ENCODE measurements at regions not wholly inside any gene's neighbourhood (a gene's known extent, or its start where the extent isn't known, plus 50 kb on each side); places are given as distances from the start of the nearest gene placed in this dataset.
"Not testable (repeated sequence)": the region's sequence is repeated elsewhere in the genome, so short reads cannot be mapped to it uniquely, and the experiment has no call there.

DNA sequence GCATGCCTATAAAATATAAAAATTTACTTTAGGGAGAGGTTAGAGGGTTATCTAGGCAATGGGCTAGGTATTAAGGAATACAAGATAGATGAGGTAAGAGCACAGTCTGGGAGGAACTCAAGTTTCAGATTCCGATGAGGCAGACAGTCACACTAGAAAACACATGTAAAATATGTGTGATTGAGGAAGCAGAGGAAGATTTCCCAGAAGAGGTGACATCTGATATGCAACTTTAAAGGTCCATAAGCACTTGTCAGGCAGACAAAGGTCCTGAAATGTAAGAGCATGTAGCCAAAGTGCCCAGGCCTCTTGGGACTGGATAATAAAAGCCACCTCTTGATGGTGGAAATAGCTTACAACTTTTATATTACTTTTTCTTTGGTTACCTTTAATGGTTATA is 81.1 kb upstream of the AADAT start:
- TF ChIP-seq, protein P1, sequence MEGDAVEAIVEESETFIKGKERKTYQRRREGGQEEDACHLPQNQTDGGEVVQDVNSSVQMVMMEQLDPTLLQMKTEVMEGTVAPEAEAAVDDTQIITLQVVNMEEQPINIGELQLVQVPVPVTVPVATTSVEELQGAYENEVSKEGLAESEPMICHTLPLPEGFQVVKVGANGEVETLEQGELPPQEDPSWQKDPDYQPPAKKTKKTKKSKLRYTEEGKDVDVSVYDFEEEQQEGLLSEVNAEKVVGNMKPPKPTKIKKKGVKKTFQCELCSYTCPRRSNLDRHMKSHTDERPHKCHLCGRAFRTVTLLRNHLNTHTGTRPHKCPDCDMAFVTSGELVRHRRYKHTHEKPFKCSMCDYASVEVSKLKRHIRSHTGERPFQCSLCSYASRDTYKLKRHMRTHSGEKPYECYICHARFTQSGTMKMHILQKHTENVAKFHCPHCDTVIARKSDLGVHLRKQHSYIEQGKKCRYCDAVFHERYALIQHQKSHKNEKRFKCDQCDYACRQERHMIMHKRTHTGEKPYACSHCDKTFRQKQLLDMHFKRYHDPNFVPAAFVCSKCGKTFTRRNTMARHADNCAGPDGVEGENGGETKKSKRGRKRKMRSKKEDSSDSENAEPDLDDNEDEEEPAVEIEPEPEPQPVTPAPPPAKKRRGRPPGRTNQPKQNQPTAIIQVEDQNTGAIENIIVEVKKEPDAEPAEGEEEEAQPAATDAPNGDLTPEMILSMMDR (IDR thresholded peaks at IDR 0.05; ENCODE audit: low read depth, low read length): no peak
- no peak for DNase-seq (ENCODE audit: low read depth, low spot score)
- H3K4me3 ChIP-seq (ENCODE audit: low read depth, low read length): no peak overlapping the region
- in situ Hi-C loops (cut with HindIII; ENCODE audit: low sequenced_read_pairs): no loop called here

DNA sequence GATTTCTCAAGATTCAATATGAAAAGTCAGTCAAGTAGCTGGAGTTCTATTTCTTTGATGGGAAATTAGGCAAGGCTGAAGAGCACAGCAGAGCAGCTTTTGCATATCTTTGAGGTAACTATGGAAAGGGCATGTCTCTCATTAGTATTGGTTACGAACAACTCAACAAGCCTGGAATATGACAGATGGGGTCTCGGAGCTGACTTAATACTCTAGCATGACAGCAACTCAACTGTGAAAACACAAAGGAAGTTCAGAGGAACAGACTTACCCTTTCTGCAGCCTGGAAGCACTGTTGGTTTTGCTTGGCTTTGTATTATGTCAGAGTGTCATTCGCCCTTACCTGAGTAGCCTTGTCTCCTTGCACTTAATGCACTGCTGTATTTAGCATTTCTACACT is 79.9 kb upstream of the AADAT start:
- in situ Hi-C loops (cut with HindIII; ENCODE audit: low sequenced_read_pairs): no loop called here

DNA sequence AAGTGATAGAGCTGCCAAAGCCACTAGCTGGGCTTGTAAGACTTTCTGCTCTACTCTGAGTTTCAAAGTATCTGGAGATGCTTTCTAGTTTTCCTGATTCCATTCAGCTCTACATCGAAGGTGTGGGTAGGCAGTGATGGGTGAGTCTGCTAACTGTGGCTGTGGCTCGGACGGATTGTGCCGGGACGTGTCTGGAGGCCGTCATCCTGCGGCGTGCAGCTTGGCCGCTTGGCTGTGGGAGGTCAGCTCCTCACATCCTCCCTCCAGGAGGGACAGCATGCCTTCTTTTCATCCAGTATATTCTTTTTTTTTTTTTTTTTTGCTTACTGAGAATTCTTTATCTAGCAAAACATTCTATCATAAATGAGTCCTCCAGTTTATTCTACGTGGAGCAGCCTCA is 77.9 kb upstream of the AADAT start:
- H3K4me3 ChIP-seq (ENCODE audit: low read depth, low read length): no peak overlapping the region
- in situ Hi-C loops (cut with HindIII; ENCODE audit: low sequenced_read_pairs): no loop called here
- no peak for DNase-seq (ENCODE audit: low read depth, low spot score)
- TF ChIP-seq, protein P1 (IDR thresholded peaks at IDR 0.05; ENCODE audit: low read depth, low read length): no peak

More for the DNA sequence above, 79.9 kb upstream of the AADAT start:
- H3K4me3 ChIP-seq (ENCODE audit: low read depth, low read length): no peak overlapping the region
- no peak for DNase-seq (ENCODE audit: low read depth, low spot score)
- TF ChIP-seq, protein P1 (IDR thresholded peaks at IDR 0.05; ENCODE audit: low read depth, low read length): no peak

DNA sequence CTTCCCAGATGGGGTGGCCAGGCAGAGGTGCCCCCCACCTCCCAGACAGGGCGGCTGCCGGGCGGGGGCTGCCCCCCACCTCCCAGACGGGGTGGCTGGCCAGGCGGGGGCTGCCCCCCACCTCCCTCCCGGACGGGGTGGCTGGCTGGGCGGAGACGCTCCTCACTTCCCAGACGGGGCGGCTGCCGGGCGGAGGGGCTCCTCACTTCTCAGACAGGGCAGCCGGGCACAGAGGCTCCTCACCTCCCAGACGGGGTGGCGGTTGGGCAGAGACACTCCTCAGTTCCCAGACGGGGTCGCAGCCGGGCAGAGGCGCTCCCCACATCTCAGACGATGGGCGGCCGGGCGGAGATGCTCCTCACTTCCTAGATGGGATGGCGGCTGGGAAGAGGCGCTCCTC is 76.4 kb upstream of the AADAT start:
- DNase-seq (ENCODE audit: low read depth, low spot score); in situ Hi-C loops (cut with HindIII; ENCODE audit: low sequenced_read_pairs); H3K4me3 ChIP-seq (ENCODE audit: low read depth, low read length): not testable (repeated sequence)

DNA sequence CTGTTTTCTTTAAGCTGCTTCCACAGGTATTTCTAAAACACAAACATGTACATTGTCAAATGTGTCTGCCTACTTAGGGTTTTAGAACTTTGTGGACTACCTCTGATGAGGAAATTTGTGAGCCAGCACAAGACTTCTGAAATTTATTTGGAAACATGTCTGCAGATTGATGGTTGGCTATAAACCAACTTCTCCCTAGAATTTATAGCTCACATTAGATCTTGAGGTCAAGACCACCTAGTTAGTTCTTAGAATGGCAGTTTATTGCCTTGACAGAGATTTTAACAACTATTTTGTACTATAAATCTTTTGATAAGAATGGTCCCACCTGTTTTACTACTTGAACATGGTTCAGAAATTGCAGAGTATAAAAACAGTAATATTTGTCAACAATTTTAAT is 72.7 kb upstream of the AADAT start:
- no peak overlapping the region for H3K4me3 ChIP-seq (ENCODE audit: low read depth, low read length)

DNA sequence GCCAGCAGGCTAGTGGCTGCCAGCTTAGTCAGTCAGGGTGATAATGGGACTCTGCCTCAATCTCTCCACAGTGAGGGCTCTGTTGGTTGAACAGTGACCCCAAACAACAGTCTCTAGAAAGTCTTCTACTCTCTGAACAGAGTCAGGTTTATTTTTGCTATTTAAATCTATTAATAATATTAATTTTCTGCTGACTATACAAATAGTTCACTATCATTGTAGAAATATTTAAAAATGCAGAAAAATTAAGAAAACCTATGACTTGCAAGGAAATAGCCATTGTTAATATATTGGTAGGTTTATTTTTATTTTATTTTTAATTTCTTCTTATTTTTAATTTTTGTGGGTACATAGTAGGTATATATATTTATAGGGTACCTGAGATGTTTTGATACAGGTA is 67.9 kb upstream of the AADAT start:
- H3K4me3 ChIP-seq (ENCODE audit: low read depth, low read length): no peak overlapping the region
- TF ChIP-seq, protein P1 (IDR thresholded peaks at IDR 0.05; ENCODE audit: low read depth, low read length): no peak
- no peak for DNase-seq (ENCODE audit: low read depth, low spot score)
- in situ Hi-C loops (cut with HindIII; ENCODE audit: low sequenced_read_pairs): no loop called here

More for the DNA sequence above, 72.7 kb upstream of the AADAT start:
- in situ Hi-C loops (cut with HindIII; ENCODE audit: low sequenced_read_pairs): no loop called here
- no peak for DNase-seq (ENCODE audit: low read depth, low spot score)
- TF ChIP-seq, protein P1 (IDR thresholded peaks at IDR 0.05; ENCODE audit: low read depth, low read length): no peak

DNA sequence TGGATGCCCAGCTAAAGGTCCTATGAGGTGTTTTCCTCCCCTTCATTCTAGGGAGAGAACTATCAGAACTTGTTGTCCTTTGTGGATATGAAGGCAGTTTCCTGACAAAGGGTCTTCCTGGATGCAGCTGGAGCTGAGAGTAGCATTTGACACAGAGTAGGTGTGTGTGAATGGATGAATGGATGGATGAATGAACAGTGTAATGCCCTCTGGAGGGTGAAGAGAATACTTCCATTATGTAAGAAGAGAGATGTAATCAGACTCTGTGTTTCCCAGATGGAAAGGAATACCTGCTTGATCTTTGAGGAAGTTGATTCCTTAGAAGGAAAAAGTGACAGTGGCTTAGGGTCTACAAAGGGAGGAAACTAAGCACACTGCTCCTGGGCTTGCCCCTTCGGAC is 55.4 kb upstream of the AADAT start:
- in situ Hi-C loops (cut with HindIII; ENCODE audit: low sequenced_read_pairs): no loop called here
- no peak for DNase-seq (ENCODE audit: low read depth, low spot score)
- H3K4me3 ChIP-seq (ENCODE audit: low read depth, low read length): no peak overlapping the region
- TF ChIP-seq, protein P1 (IDR thresholded peaks at IDR 0.05; ENCODE audit: low read depth, low read length): no peak

Measured in astrocyte of the spinal cord (primary cell).